ENCODE measurements at regions not wholly inside any gene's neighbourhood (a gene's known extent, or its start where the extent isn't known, plus 50 kb on each side); places are given as distances from the start of the nearest gene placed in this dataset.
A peak's percentile ranks its signal among the peaks of the same experiment; 100 is the strongest.
"Not testable (repeated sequence)": the region's sequence is repeated elsewhere in the genome, so short reads cannot be mapped to it uniquely, and the experiment has no call there.

DNA sequence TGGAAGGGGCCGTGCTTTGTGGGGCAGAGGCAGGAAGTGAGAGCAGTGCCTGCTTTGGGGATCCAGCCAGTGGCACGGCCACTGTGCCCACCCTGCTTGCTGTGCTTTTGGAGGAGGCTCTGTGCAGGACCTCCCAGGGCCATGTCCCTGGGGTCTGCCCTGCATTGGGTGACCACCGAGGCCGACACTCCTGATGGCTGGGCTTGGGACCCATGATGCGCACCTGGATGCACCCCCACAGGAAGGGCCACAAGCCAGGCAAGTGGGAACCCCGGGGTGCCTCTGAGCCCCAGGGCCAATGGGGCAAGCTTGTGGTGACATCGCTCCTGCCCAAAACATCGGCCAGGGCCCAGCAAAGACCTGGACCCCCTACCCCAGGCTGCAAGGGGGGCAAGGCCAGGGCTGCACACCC lies 738.6 kb upstream of the GJE1 start:
- DNase-seq (ENCODE audit: low read depth in 2 of 2): no peak

GRCh38 chr6:141393405-141394124 lies 739.2 kb upstream of the GJE1 start:
- DNase-seq (ENCODE audit: low read depth in 2 of 2): no peak

- not testable (repeated sequence) for DNase-seq (ENCODE audit: low read depth in 2 of 2)
Observed at GRCh38 chr6:141391135-141391534, 741.6 kb upstream of the GJE1 start.

- DNase-seq (ENCODE audit: low read depth in 2 of 2): no peak
Observed at GRCh38 chr6:141388666-141389065, 744.1 kb upstream of the GJE1 start.

DNA sequence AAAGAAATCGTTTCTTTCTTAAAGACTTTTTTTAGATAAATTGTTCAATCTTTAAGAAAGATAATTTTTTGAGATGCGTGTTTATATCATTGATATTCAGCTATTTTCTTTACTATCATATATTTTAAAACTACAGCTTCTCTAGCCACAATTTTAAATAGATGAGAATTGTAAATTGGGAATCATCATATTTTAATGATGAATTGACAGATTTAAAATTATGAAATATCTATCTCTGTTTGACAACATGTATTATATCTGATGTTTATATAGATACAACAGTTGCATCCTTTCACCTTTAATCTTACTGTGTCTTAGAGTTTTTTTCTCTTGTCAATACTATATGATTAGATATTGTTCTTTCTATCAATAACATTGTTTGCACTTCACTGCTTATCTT lies 762.3 kb upstream of the GJE1 start:
- no peak for DNase-seq (ENCODE audit: low read depth in 2 of 2)

- not testable (repeated sequence) for DNase-seq (ENCODE audit: low read depth in 2 of 2)
Observed at GRCh38 chr6:141366796-141367195, 765.9 kb upstream of the GJE1 start.

GRCh38 chr6:141364694-141365093 lies 768.0 kb upstream of the GJE1 start:
- no peak for DNase-seq (ENCODE audit: low read depth in 2 of 2)

DNA sequence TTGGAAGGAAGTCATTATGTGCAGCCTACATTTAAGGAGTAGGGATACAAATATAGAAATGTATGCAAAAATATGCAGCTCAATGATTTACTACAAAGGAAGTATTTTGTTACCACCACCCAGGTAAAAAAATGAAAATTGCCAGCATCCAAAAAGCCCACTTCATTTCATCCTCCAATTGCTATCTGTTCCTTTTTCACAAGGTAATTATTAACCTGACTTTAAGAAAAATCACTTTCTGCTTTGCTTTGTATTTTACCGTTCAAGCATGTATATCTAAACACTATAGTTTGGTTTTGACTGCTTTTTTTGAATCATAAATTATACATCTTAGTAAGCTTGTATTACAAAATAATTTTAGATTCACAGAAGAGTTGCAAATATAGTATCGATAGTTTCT lies 768.5 kb upstream of the GJE1 start:
- DNase-seq (ENCODE audit: low read depth in 2 of 2): no peak

- DNase-seq (ENCODE audit: low read depth in 2 of 2): no peak
Observed at GRCh38 chr6:141361559-141361958, 771.2 kb upstream of the GJE1 start.

- no peak for DNase-seq (ENCODE audit: low read depth in 2 of 2)
Observed at GRCh38 chr6:141359953-141360352, 772.8 kb upstream of the GJE1 start.

GRCh38 chr6:141354191-141354955 lies 778.4 kb upstream of the GJE1 start:
- no peak for DNase-seq (ENCODE audit: low read depth in 2 of 2)

- DNase-seq (ENCODE audit: low read depth in 2 of 2): no peak
Observed at GRCh38 chr6:141351721-141352120, 781.0 kb upstream of the GJE1 start.

DNA sequence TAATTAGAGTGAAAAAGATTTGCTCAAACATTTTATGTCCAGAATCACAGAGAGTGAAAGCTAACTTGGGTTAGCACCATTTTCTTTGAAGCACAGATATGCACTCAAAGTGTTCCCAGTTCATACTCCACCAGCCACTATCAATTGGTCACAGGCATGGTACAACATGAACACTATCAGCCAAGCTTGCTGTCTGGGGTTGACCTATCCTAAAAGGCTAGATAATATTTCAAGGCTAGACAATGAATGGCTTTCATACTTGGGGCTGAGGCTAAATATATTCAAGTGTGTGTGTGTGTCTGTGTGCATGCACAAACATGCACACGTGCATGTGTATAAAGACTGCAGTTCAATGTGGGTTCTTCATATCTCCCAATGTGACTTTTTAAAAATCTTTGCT lies 783.0 kb upstream of the GJE1 start:
- DNase-seq (ENCODE audit: low read depth in 2 of 2): no peak

DNA sequence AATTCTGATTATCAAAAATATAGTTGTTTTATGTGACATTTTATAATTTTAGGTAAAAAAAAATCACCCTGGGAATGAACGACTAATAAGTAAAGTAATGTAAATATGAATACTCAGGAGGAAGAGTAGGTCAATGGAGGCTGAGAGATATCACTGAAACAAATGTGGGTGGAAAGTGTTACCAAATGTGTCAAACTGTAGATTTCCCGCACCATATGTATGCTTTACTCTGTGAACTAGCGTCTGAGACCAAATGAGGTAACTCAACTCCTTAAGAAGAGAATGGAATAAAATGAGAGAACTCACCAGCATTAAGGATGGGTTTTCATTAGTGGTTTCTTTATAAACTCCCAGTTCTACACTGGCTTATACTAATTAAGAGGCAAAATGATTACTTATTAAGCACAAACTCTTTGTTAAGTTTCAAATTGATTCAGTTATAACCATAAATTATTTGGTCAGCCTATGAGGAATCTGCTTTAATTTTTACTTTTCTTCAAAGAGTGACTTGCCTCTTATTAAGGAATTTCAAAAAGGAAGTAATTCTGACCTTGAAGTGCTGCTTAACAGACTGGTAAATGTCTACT lies 784.7 kb upstream of the GJE1 start:
- DNase-seq (ENCODE audit: low read depth in 2 of 2): no peak

- DNase-seq (ENCODE audit: low read depth in 2 of 2): no peak
Observed at GRCh38 chr6:141347086-141347485, 785.6 kb upstream of the GJE1 start.

DNA sequence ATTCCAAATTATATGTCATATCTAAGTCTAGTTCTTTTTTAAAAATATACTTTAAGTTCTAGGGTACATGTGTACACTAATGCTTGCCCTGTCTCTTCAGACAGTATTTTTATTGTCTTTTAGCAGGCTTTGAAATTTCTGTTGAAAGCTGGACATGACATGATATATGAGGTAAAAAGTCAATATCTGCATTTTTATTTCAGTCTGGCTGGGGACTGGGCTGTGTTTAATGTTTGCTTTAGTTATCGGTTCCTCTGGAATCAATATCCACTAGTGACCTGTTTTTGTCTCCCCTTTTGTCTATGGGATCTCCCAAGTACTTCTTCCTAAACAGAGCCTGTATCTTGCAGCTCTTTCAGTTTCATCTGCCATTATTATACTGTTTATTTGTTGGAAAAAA lies 786.2 kb upstream of the GJE1 start:
- no peak for DNase-seq (ENCODE audit: low read depth in 2 of 2)

DNA sequence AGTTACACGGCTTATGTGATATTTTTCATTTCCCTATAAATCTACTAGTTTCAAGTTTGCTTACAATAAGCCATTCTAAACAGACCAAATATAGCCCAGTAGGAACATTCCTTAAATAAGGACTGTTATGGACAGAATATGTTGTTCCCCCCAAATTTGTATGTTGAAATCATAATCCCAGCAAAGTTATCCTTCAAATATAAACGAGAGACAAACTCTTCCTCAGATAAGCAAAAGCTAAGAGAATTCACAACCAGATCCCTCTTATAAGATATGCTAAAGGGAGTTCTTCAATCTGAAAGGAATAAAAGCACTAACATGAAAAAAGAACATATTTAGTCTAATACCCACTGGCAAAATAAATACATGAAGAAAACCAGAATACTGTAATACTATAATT lies 795.5 kb upstream of the GJE1 start:
- DNase-seq (ENCODE audit: low read depth in 2 of 2): no peak

GRCh38 chr6:141335477-141336273 lies 797.0 kb upstream of the GJE1 start:
- no peak for DNase-seq (ENCODE audit: low read depth in 2 of 2)

DNA sequence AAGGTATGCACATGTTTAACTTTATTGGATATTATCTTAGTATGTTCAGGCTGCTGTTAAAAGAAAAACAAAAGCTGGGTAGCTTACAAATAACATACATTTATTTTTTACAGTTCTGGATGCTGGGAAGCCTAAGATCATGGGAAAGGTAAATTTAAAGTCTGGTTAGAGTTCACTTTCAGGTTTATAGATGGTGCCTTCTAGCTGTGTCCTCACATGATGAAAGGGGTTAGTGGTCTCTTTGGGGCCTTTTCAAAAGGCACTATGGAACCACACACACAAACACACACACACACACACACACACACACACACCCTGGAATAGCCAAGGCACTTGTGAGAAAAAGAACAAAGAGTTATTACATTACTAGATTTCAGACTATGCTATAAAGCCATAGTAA lies 805.8 kb upstream of the GJE1 start:
- DNase-seq (ENCODE audit: low read depth in 2 of 2): no peak

DNA sequence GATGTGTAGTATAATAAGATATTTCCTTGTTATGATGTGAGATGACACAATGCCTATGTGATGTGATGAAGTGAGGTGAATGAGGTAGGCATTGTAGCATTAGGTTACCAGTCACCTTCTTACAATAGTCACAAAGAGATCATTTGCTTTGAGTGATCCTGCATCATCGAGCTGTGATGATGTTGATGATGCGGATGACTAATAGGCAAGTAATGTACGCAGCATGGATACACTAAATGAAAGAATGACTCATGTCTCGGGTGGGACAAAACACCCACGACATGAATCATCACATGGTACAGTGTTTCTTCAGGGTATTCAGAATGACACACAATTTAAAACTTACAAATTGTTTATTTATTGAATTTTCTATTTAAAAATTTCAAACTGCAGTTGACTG lies 806.3 kb upstream of the GJE1 start:
- peak in 1 of 2 donors; percentile 10 for DNase-seq (ENCODE audit: low read depth in 2 of 2)

GRCh38 chr6:141321493-141322347 lies 811.0 kb upstream of the GJE1 start:
- no peak for DNase-seq (ENCODE audit: low read depth in 2 of 2)
